ENCODE measurements at regions not wholly inside any gene's neighbourhood (a gene's known extent, or its start where the extent isn't known, plus 50 kb on each side); places are given as distances from the start of the nearest gene placed in this dataset.
"Not testable (repeated sequence)": the region's sequence is repeated elsewhere in the genome, so short reads cannot be mapped to it uniquely, and the experiment has no call there.

DNA sequence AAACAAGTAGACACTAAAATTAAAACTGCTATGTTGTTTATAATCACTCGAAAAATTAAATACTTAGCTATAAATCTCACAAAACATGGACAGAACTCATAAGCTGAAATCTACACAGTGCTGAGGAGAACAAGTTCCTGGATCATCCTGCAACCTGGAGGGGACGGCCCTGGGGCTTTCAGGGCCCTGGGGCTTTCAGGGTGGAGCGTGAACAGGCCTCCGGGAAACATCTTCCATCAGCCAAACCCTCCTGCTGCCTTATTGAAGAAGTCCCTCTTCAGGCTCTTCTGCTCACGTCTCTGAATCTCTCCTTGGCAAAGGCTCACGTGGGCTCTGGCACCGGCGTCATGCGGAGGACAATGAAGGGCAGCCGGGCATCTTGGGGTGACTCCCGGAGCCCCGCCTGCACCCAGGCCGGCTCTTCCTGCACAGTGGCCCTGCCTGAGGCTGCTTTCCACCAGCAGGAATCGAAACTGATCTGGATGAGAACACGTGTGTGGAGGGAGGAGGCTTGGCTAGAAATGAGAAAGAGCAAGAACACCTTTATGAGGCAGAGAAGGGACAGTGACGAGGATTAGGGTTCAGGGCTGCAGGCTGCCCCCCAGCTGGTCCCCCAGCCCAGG is 127.3 kb downstream of the CDRT15L2 start:
- TF ChIP-seq SMC3 (conservative IDR thresholded peaks at IDR 0.05; ENCODE audit: poor library complexity) (no peak), TAF1 (IDR thresholded peaks at IDR 0.05; ENCODE audit: low read depth) (no peak), EZH2 (IDR thresholded peaks at IDR 0.05; ENCODE audit: borderline replicate concordance, insufficient read depth, low read length, poor library complexity, severe bottlenecking) (no peak), MXI1 (conservative IDR thresholded peaks at IDR 0.05; ENCODE audit: poor library complexity, severe bottlenecking) (no peak), RAD21 (conservative IDR thresholded peaks at IDR 0.05) (no peak), POLR2AphosphoS5 (IDR thresholded peaks at IDR 0.05) (no peak), EP300 (conservative IDR thresholded peaks at IDR 0.05; ENCODE audit: poor library complexity, severe bottlenecking) (no peak)
- TF ChIP-seq, protein P1, sequence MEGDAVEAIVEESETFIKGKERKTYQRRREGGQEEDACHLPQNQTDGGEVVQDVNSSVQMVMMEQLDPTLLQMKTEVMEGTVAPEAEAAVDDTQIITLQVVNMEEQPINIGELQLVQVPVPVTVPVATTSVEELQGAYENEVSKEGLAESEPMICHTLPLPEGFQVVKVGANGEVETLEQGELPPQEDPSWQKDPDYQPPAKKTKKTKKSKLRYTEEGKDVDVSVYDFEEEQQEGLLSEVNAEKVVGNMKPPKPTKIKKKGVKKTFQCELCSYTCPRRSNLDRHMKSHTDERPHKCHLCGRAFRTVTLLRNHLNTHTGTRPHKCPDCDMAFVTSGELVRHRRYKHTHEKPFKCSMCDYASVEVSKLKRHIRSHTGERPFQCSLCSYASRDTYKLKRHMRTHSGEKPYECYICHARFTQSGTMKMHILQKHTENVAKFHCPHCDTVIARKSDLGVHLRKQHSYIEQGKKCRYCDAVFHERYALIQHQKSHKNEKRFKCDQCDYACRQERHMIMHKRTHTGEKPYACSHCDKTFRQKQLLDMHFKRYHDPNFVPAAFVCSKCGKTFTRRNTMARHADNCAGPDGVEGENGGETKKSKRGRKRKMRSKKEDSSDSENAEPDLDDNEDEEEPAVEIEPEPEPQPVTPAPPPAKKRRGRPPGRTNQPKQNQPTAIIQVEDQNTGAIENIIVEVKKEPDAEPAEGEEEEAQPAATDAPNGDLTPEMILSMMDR (IDR thresholded peaks at IDR 0.05; ENCODE audit: poor library complexity, severe bottlenecking): no peak
- TF ChIP-seq, protein P2, sequence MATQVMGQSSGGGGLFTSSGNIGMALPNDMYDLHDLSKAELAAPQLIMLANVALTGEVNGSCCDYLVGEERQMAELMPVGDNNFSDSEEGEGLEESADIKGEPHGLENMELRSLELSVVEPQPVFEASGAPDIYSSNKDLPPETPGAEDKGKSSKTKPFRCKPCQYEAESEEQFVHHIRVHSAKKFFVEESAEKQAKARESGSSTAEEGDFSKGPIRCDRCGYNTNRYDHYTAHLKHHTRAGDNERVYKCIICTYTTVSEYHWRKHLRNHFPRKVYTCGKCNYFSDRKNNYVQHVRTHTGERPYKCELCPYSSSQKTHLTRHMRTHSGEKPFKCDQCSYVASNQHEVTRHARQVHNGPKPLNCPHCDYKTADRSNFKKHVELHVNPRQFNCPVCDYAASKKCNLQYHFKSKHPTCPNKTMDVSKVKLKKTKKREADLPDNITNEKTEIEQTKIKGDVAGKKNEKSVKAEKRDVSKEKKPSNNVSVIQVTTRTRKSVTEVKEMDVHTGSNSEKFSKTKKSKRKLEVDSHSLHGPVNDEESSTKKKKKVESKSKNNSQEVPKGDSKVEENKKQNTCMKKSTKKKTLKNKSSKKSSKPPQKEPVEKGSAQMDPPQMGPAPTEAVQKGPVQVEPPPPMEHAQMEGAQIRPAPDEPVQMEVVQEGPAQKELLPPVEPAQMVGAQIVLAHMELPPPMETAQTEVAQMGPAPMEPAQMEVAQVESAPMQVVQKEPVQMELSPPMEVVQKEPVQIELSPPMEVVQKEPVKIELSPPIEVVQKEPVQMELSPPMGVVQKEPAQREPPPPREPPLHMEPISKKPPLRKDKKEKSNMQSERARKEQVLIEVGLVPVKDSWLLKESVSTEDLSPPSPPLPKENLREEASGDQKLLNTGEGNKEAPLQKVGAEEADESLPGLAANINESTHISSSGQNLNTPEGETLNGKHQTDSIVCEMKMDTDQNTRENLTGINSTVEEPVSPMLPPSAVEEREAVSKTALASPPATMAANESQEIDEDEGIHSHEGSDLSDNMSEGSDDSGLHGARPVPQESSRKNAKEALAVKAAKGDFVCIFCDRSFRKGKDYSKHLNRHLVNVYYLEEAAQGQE (IDR thresholded peaks at IDR 0.05; ENCODE audit: borderline replicate concordance): no peak
- Histone ChIP-seq H3K9me2 (ENCODE audit: insufficient read depth, low read length) (no peaks in the 10 kb centered on the region), H3K36me3 (ENCODE audit: insufficient read depth, low read length) (no peaks in the 10 kb centered on the region), H3K9me3 (ENCODE audit: low read length) (no peaks in the 10 kb centered on the region), H2AFZ (ENCODE audit: low read depth, low read length) (no peak overlapping the region), H3K27me3 (ENCODE audit: insufficient read depth, low read depth, low read length) (no peaks in the 10 kb centered on the region), H3K27ac (ENCODE audit: low read length) (no peak overlapping the region), H3K4me2 (ENCODE audit: low read length) (no peak overlapping the region), H3K4me3 (ENCODE audit: low read length) (no peak overlapping the region), H3K79me2 (replicated peaks; ENCODE audit: insufficient read depth, low read length) (no peaks in the 10 kb centered on the region), H3F3A (ENCODE audit: insufficient read depth, low read length, poor library complexity, severe bottlenecking) (no peaks in the 10 kb centered on the region), H4K20me1 (ENCODE audit: insufficient read depth) (no peaks in the 10 kb centered on the region), H3K9ac (ENCODE audit: low read length) (no peak overlapping the region)

GRCh38 chr17:20708821-20709220 is 129.3 kb downstream of the CDRT15L2 start:
- H3F3A ChIP-seq (ENCODE audit: insufficient read depth, low read length, poor library complexity, severe bottlenecking); H2AFZ ChIP-seq (ENCODE audit: low read depth, low read length); H3K9ac ChIP-seq (ENCODE audit: low read length); H3K27ac ChIP-seq (ENCODE audit: low read length); H3K4me3 ChIP-seq (ENCODE audit: low read length); H3K4me2 ChIP-seq (ENCODE audit: low read length); H3K27me3 ChIP-seq (ENCODE audit: insufficient read depth, low read depth, low read length); H3K36me3 ChIP-seq (ENCODE audit: insufficient read depth, low read length); H3K9me2 ChIP-seq (ENCODE audit: insufficient read depth, low read length); H3K79me2 ChIP-seq (replicated peaks; ENCODE audit: insufficient read depth, low read length); H3K9me3 ChIP-seq (ENCODE audit: low read length); H4K20me1 ChIP-seq (ENCODE audit: insufficient read depth): not testable (repeated sequence)

DNA sequence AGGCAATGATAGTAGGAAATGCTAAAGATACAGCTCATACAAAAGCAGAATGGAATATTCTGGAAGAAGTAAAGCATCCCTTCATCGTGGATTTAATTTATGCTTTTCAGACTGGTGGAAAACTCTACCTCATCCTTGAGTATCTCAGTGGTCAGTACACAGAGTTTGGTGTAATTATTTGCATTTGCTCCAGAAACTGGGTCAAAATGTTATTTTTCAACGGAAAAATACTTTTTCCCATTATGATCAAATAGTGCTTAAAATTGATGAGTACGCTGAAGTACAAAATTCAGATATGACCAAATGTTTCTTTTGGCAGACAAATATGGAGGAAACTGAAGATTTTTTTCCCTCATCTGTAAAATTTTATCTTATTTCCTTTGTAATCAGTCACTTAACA is 137.0 kb downstream of the CDRT15L2 start:
- H3K9ac ChIP-seq (ENCODE audit: low read length); H3K36me3 ChIP-seq (ENCODE audit: insufficient read depth, low read length); H4K20me1 ChIP-seq (ENCODE audit: insufficient read depth); H2AFZ ChIP-seq (ENCODE audit: low read depth, low read length); H3K79me2 ChIP-seq (replicated peaks; ENCODE audit: insufficient read depth, low read length); H3K4me3 ChIP-seq (ENCODE audit: low read length); H3K9me3 ChIP-seq (ENCODE audit: low read length); H3K4me2 ChIP-seq (ENCODE audit: low read length); H3K27me3 ChIP-seq (ENCODE audit: insufficient read depth, low read depth, low read length); H3K27ac ChIP-seq (ENCODE audit: low read length); H3F3A ChIP-seq (ENCODE audit: insufficient read depth, low read length, poor library complexity, severe bottlenecking); H3K9me2 ChIP-seq (ENCODE audit: insufficient read depth, low read length): not testable (repeated sequence)

Data from neural cell (in vitro differentiated cells).